EL (cell line): ENCODE measurements at regions not wholly inside any gene's neighbourhood (a gene's known extent, or its start where the extent isn't known, plus 50 kb on each side); places are given as distances from the start of the nearest gene placed in this dataset.

Experiments used
- DNase-seq: peaks from one replicate; pipeline ENCODE4 v3.0.0-alpha.2; 2016

- peak; percentile 47 for DNase-seq
These were observed 244.8 kb upstream of the MPDZ start for GRCh38 chr9:13524245-13524644.

GRCh38 chr9:13520069-13520468, 240.6 kb upstream of the MPDZ start:
- DNase-seq = no peak

GRCh38 chr9:13513716-13514444, 234.4 kb upstream of the MPDZ start:
- peak; percentile 54 for DNase-seq

GRCh38 chr9:13513286-13513685, 233.8 kb upstream of the MPDZ start:
- peak; percentile 10 for DNase-seq

- DNase-seq = no peak
These were observed 229.2 kb upstream of the MPDZ start for GRCh38 chr9:13508681-13509080.

GRCh38 chr9:13508086-13508485, 228.6 kb upstream of the MPDZ start:
- no peak for DNase-seq

GRCh38 chr9:13505797-13506196, 226.3 kb upstream of the MPDZ start:
- DNase-seq = no peak

- no peak for DNase-seq
These were observed 224.1 kb upstream of the MPDZ start for GRCh38 chr9:13503599-13503998.

- DNase-seq = no peak
These were observed 223.0 kb upstream of the MPDZ start for GRCh38 chr9:13502484-13502883.

GRCh38 chr9:13501018-13501417, 221.5 kb upstream of the MPDZ start:
- DNase-seq = no peak

- no peak for DNase-seq
These were observed 220.5 kb upstream of the MPDZ start for GRCh38 chr9:13500034-13500433.

GRCh38 chr9:13493697-13494096, 214.2 kb upstream of the MPDZ start:
- DNase-seq = no peak

- no peak for DNase-seq
These were observed 212.3 kb upstream of the MPDZ start for GRCh38 chr9:13491493-13492424.

- no peak for DNase-seq
These were observed 211.6 kb upstream of the MPDZ start for GRCh38 chr9:13491138-13491492.

- DNase-seq = no peak
These were observed 208.4 kb upstream of the MPDZ start for GRCh38 chr9:13487936-13488335.

GRCh38 chr9:13487498-13487897, 208.0 kb upstream of the MPDZ start:
- no peak for DNase-seq

GRCh38 chr9:13487071-13487470, 207.6 kb upstream of the MPDZ start:
- no peak for DNase-seq

GRCh38 chr9:13485068-13485596, 205.6 kb upstream of the MPDZ start:
- peak; percentile 8 for DNase-seq

GRCh38 chr9:13484186-13484585, 204.7 kb upstream of the MPDZ start:
- no peak for DNase-seq

GRCh38 chr9:13481274-13481673, 201.8 kb upstream of the MPDZ start:
- DNase-seq = no peak

GRCh38 chr9:13480693-13481092, 201.2 kb upstream of the MPDZ start:
- DNase-seq = peak; percentile 4

- DNase-seq = no peak
These were observed 199.6 kb upstream of the MPDZ start for GRCh38 chr9:13479096-13479495.

GRCh38 chr9:13478639-13479038, 199.1 kb upstream of the MPDZ start:
- DNase-seq = no peak

- no peak for DNase-seq
These were observed 198.7 kb upstream of the MPDZ start for GRCh38 chr9:13478160-13478559.
